Nephron (organoid): ENCODE measurements at regions not wholly inside any gene's neighbourhood (a gene's known extent, or its start where the extent isn't known, plus 50 kb on each side); places are given as distances from the start of the nearest gene placed in this dataset.
A peak's percentile ranks its signal among the peaks of the same experiment; 100 is the strongest.

Experiments used
- H3K27ac Mint-ChIP-seq, 3 experiments: 2 replicates each; pipeline ENCODE4 v1.8.0; 2020; ENCODE audit warnings: mixed read lengths in 3 of 3, mild to moderate bottlenecking in 2 of 3, moderate library complexity in 1 of 3
- H3K27me3 Mint-ChIP-seq: 2 replicates; pipeline ENCODE4 v1.8.0; 2021; ENCODE audit warnings: low read depth, mild to moderate bottlenecking, moderate library complexity, mixed read lengths
- H3K36me3 Mint-ChIP-seq: 2 replicates; pipeline ENCODE4 v1.8.0; 2020; ENCODE audit warnings: low read depth, mixed read lengths
- H3K4me1 Mint-ChIP-seq: 2 replicates; pipeline ENCODE4 v1.8.0; 2020; ENCODE audit warnings: mixed read lengths
- H3K4me3 Mint-ChIP-seq, 3 experiments: 2 replicates each; pipeline ENCODE4 v1.8.0; 2020; ENCODE audit warnings: mild to moderate bottlenecking in 3 of 3, mixed read lengths in 3 of 3, moderate library complexity in 2 of 3
- H3K9me3 Mint-ChIP-seq: 2 replicates; pipeline ENCODE4 v1.8.0; 2020; ENCODE audit warnings: mixed read lengths
- TF ChIP-seq, protein P1 (sequence below), 3 experiments: fragments of 200-600 bp; sonication (generic); IDR thresholded peaks; one replicate each; pipeline ENCODE4 v1.5.0; 2021; ENCODE audit warnings: antibody characterized with exemption in 3 of 3; ENCODE audit not compliant: unreplicated experiment in 3 of 3

DNA sequence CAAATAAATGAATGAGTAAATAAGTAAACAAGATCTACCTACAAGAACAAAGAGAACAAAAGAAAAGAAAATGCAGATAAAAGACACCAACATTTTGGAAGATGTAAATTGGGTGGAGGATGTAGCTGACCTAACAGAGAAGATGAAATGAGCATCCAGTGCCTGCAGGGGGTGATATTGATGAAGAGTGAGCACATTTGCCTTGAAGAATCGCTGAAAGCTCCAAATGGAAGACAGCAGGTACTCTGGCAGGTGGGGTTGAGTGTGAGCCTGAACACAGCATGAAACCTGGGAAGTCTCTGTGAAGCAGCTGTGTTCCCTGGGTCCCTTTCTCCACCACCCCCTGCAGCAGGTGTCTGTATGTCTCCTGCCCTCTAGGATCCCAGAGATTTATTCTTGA is 125.6 kb downstream of the NXNL2 start:
- H3K27ac Mint-ChIP-seq = no peak overlapping the region
- peaks cover 6% of the 10 kb centered on the region for H3K9me3 Mint-ChIP-seq
- no peak overlapping the region for H3K4me3 Mint-ChIP-seq
- TF ChIP-seq, protein P1, sequence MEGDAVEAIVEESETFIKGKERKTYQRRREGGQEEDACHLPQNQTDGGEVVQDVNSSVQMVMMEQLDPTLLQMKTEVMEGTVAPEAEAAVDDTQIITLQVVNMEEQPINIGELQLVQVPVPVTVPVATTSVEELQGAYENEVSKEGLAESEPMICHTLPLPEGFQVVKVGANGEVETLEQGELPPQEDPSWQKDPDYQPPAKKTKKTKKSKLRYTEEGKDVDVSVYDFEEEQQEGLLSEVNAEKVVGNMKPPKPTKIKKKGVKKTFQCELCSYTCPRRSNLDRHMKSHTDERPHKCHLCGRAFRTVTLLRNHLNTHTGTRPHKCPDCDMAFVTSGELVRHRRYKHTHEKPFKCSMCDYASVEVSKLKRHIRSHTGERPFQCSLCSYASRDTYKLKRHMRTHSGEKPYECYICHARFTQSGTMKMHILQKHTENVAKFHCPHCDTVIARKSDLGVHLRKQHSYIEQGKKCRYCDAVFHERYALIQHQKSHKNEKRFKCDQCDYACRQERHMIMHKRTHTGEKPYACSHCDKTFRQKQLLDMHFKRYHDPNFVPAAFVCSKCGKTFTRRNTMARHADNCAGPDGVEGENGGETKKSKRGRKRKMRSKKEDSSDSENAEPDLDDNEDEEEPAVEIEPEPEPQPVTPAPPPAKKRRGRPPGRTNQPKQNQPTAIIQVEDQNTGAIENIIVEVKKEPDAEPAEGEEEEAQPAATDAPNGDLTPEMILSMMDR (IDR thresholded peaks at IDR 0.05; ENCODE audit: unreplicated experiment in 3 of 3) = peak in 2 of 3 experiments; percentile 22 to 40
- H3K4me1 Mint-ChIP-seq = peaks cover 14% of the 10 kb centered on the region
- no peaks in the 10 kb centered on the region for H3K36me3 Mint-ChIP-seq
- no peaks in the 10 kb centered on the region for H3K27me3 Mint-ChIP-seq

DNA sequence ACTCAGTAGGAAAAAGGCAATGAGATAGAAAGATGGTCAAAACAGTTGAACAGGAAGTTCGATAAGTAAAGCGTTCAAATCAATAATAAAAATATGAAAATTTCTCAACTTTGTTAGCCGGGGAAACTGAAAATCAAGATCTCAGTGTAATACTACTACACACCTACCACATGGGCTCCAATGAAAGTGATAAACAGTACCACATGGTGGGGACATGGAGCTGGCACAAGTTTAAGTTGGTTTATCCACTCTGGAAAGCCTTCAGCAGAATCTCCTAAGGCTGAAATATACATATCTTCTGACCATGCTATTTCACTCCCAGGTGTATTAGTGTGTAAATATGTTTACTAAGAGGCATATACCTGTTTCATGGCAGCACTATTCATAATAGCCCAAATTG is 126.8 kb downstream of the NXNL2 start:
- TF ChIP-seq, protein P1 (IDR thresholded peaks at IDR 0.05; ENCODE audit: unreplicated experiment in 3 of 3) = no peak
- Mint-ChIP-seq H3K27me3 (peaks cover under 1% of the 10 kb centered on the region), H3K9me3 (peaks cover 6% of the 10 kb centered on the region)

DNA sequence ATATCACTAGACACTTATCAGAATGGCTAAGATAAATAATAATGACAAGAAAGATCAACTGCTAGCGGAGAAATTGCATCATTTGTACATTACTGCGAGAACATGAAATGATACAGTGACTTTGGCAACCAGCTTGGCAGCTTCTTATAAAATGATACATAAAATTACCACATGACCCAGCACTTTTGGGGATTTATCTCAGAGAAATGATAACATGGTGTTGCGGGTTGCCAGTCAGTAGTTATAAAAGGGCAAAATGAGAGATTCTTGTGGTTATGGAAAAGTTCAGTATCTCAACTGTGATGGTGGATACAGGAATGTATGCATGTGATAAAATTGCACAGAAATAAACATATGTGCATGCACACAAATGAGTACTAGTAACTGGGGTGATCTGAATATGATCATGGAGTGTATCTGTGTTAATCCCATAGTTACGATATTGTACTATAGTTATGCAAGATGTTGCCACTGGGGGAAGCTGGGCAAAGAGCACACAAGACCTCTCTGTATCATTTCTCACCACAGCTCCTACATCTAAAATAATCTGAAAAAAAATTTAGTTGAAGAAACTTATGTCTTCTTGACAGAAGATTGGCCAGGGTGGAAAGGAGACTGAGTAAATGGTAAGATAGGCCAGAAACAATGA is 128.9 kb downstream of the NXNL2 start:
- TF ChIP-seq, protein P1 (IDR thresholded peaks at IDR 0.05; ENCODE audit: unreplicated experiment in 3 of 3) = no peak
- Mint-ChIP-seq H3K27me3 (peaks cover 3% of the 10 kb centered on the region), H3K9me3 (peaks cover 6% of the 10 kb centered on the region), H3K4me3 (no peak overlapping the region), H3K4me1 (peaks cover 6% of the 10 kb centered on the region), H3K27ac (peak overlapping the region in 2 of 3 experiments; percentile 28 to 79), H3K36me3 (no peaks in the 10 kb centered on the region)

More for the DNA sequence above, 126.8 kb downstream of the NXNL2 start:
- H3K27ac Mint-ChIP-seq = no peak overlapping the region
- H3K36me3 Mint-ChIP-seq = no peaks in the 10 kb centered on the region
- H3K4me1 Mint-ChIP-seq = peaks cover 14% of the 10 kb centered on the region
- H3K4me3 Mint-ChIP-seq = no peak overlapping the region

DNA sequence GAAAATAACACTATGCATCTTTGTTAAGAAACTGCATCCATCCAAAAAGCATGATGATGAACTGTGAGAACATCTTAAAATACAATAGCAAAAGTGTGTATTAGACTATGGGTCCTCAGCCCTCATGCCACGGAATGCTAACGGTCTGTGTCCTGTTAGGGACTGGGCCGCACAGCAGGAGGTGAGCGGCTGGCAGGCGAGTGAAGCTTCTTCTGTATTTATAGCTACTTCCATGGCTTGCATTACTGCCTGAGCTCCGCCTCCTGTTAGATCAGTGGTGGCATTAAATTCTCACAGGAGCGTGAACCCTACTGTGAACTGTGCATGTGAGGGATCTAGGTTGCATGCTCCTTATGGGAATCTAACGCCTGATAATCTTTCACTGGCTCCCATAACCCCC is 129.8 kb downstream of the NXNL2 start:
- TF ChIP-seq, protein P1 (IDR thresholded peaks at IDR 0.05; ENCODE audit: unreplicated experiment in 3 of 3) = no peak
- H3K9me3 Mint-ChIP-seq = peaks cover 6% of the 10 kb centered on the region
- no peaks in the 10 kb centered on the region for H3K36me3 Mint-ChIP-seq
- H3K4me3 Mint-ChIP-seq = no peak overlapping the region
- H3K27me3 Mint-ChIP-seq = peaks cover 3% of the 10 kb centered on the region
- H3K27ac Mint-ChIP-seq = no peak overlapping the region
- peaks cover 6% of the 10 kb centered on the region for H3K4me1 Mint-ChIP-seq

DNA sequence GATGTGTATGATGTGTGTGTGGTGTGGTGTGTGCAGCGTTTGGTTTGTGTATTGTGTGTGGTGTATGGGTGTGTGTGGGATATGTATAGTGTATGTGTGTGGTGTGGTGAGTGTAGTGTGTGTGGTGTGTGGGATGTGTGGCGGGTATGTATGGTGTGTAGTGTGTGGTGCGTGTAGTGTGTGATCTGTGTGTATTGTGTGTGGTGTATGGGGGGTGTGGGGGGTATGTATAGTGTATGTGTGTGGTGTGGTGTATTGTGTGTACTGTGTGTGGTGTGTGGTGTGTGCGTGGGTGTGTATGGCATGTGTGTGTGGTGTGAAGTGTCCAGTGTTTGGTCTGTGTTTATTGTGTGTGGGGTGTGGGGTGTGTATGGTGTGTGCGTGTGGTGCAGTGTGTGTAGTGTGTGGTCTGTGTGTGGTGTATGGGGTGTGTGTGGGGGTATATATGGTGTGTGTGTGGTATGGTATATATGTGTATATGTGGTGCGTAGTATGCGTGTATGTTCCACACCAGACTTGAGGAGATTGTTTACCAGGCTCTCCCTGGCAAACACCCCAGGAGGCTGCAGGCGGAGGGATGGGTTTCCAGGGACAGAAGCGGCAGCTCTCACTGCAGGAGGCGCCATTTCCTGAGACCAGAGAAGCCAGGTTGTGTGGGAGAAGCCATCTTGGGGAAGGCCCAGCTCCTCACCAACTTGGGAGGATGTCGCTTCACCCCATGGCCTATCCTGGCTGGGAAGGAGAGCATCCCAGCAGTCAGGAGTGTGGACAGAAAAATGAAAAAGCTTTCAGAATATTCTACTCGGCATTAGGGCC is 138.1 kb downstream of the NXNL2 start:
- no peaks in the 10 kb centered on the region for H3K27me3 Mint-ChIP-seq
- H3K27ac Mint-ChIP-seq = no peak overlapping the region
- H3K4me1 Mint-ChIP-seq = no peaks in the 10 kb centered on the region
- TF ChIP-seq, protein P1 (IDR thresholded peaks at IDR 0.05; ENCODE audit: unreplicated experiment in 3 of 3) = no peak
- H3K36me3 Mint-ChIP-seq = no peaks in the 10 kb centered on the region
- H3K9me3 Mint-ChIP-seq = no peaks in the 10 kb centered on the region
- no peak overlapping the region for H3K4me3 Mint-ChIP-seq
